Bone marrow (tissue), 2 donors: ENCODE measurements at regions not wholly inside any gene's neighbourhood (a gene's known extent, or its start where the extent isn't known, plus 50 kb on each side); places are given as distances from the start of the nearest gene placed in this dataset.

Experiments
- DNase-seq, 2 donors: peaks; one replicate each; lab custom pipeline; 2025; lab: John Stamatoyannopoulos, UW

- DNase-seq, result no peak
Observed at GRCh38 chr6:147820520-147820919, 312.0 kb downstream of the SAMD5 start.

- DNase-seq, result no peak
Observed at GRCh38 chr6:147821295-147821897, 312.9 kb downstream of the SAMD5 start.

- no peak for DNase-seq
Observed at GRCh38 chr6:147823936-147824335, 315.4 kb downstream of the SAMD5 start.

- DNase-seq, result no peak
Observed at GRCh38 chr6:147825848-147826247, 317.4 kb downstream of the SAMD5 start.

GRCh38 chr6:147826698-147827097, 318.2 kb downstream of the SAMD5 start:
- DNase-seq, result no peak

- no peak for DNase-seq
Observed at GRCh38 chr6:147829418-147829817, 320.9 kb downstream of the SAMD5 start.

GRCh38 chr6:147829835-147830234, 321.3 kb downstream of the SAMD5 start:
- DNase-seq, result no peak

- no peak for DNase-seq
Observed at GRCh38 chr6:147831356-147831755, 322.9 kb downstream of the SAMD5 start.

- DNase-seq, result no peak
Observed at GRCh38 chr6:147833607-147834006, 325.1 kb downstream of the SAMD5 start.

- no peak for DNase-seq
Observed at GRCh38 chr6:147834084-147834776, 325.7 kb downstream of the SAMD5 start.

- no peak for DNase-seq
Observed at GRCh38 chr6:147837540-147837939, 329.1 kb downstream of the SAMD5 start.

GRCh38 chr6:147839708-147840610, 331.5 kb downstream of the SAMD5 start:
- DNase-seq, result no peak

GRCh38 chr6:147841547-147842148, 333.2 kb downstream of the SAMD5 start:
- DNase-seq, result no peak

- no peak for DNase-seq
Observed at GRCh38 chr6:147849401-147850330, 341.2 kb downstream of the SAMD5 start.

GRCh38 chr6:147852772-147853171, 344.3 kb downstream of the SAMD5 start:
- DNase-seq, result no peak

GRCh38 chr6:147853574-147853973, 345.1 kb downstream of the SAMD5 start:
- no peak for DNase-seq

GRCh38 chr6:147855803-147856482, 347.5 kb downstream of the SAMD5 start:
- DNase-seq, result no peak

GRCh38 chr6:147856687-147857086, 348.2 kb downstream of the SAMD5 start:
- no peak for DNase-seq

GRCh38 chr6:147858421-147858820, 349.9 kb downstream of the SAMD5 start:
- DNase-seq, result no peak

GRCh38 chr6:147859071-147859470, 350.6 kb downstream of the SAMD5 start:
- DNase-seq, result no peak

GRCh38 chr6:147861696-147862095, 353.2 kb downstream of the SAMD5 start:
- DNase-seq, result no peak
